Keratinocyte (primary cell): ENCODE measurements at regions not wholly inside any gene's neighbourhood (a gene's known extent, or its start where the extent isn't known, plus 50 kb on each side); places are given as distances from the start of the nearest gene placed in this dataset.

Experiments used
- DNase-seq: peaks from one replicate; pipeline ENCODE4 v3.0.0-alpha.2; 2011; ENCODE audit warnings: low read depth, missing footprints, low spot score
- FAIRE-seq: peaks from 2 replicates; lab custom pipeline; 2011; peaks lifted over from hg19 to GRCh38; lab: Jason Lieb, UNC
- H2AFZ ChIP-seq: 2 replicates; pipeline ENCODE4 v1.6.0; 2012; ENCODE audit warnings: low read length, control low read depth, inconsistent platforms; ENCODE audit not compliant: control insufficient read depth
- H3K27ac ChIP-seq: 2 replicates; pipeline ENCODE4 v1.5.1; 2011; ENCODE audit warnings: low read length; ENCODE audit not compliant: control insufficient read depth, insufficient read depth
- H3K27me3 ChIP-seq: 3 replicates; pipeline ENCODE4 v1.6.0; 2011; ENCODE audit warnings: low read length; ENCODE audit not compliant: control insufficient read depth, insufficient read depth; ENCODE audit errors: extremely low read depth
- H3K36me3 ChIP-seq, 2 experiments: 2 replicates in 1 of 2; 3 replicates in 1 of 2; pipeline ENCODE4 v1.5.1; 2011; ENCODE audit warnings: low read length in 2 of 2, mild to moderate bottlenecking in 1 of 2; ENCODE audit not compliant: control insufficient read depth in 2 of 2, insufficient read depth in 2 of 2; ENCODE audit errors: extremely low read depth in 1 of 2
- H3K4me1 ChIP-seq: 3 replicates; pipeline ENCODE4 v1.5.1; 2011; ENCODE audit warnings: low read length; ENCODE audit not compliant: control insufficient read depth, insufficient read depth; ENCODE audit errors: extremely low read depth
- H3K4me2 ChIP-seq: 3 replicates; pipeline ENCODE4 v1.6.0; 2011; ENCODE audit warnings: low read depth, low read length; ENCODE audit not compliant: control insufficient read depth, insufficient read depth; ENCODE audit errors: extremely low read depth
- H3K4me3 ChIP-seq, 3 experiments: fragments of 200-600 bp in 1 of 3; sonication (generic) in 1 of 3; 2 replicates in 2 of 3; 3 replicates in 1 of 3; pipeline ENCODE4 v1.5.1; 2011 to 2016; ENCODE audit warnings: low read length in 3 of 3, mild to moderate bottlenecking in 3 of 3, control low read depth in 2 of 3, inconsistent platforms in 1 of 3, low read depth in 1 of 3, mixed read lengths in 1 of 3, mixed run types in 1 of 3, moderate library complexity in 1 of 3; ENCODE audit not compliant: control insufficient read depth in 2 of 3, insufficient read depth in 2 of 3; ENCODE audit errors: extremely low read depth in 1 of 3
- H3K79me2 ChIP-seq: 2 replicates; pipeline ENCODE4 v1.6.0; 2012; ENCODE audit warnings: low read length; ENCODE audit not compliant: control insufficient read depth, insufficient read depth
- H3K9ac ChIP-seq: 3 replicates; pipeline ENCODE4 v1.6.0; 2011; ENCODE audit warnings: low read length; ENCODE audit not compliant: control insufficient read depth, insufficient read depth; ENCODE audit errors: extremely low read depth
- H3K9me1 ChIP-seq: 3 replicates; pipeline ENCODE4 v1.6.0; 2011; ENCODE audit warnings: low read length; ENCODE audit not compliant: control insufficient read depth, insufficient read depth; ENCODE audit errors: extremely low read depth
- H3K9me3 ChIP-seq: 2 replicates; pipeline ENCODE4 v1.5.1; 2012; ENCODE audit warnings: low read depth, low read length; ENCODE audit not compliant: control insufficient read depth
- H4K20me1 ChIP-seq: 3 replicates; pipeline ENCODE4 v1.6.0; 2011; ENCODE audit warnings: low read length; ENCODE audit not compliant: control insufficient read depth, insufficient read depth; ENCODE audit errors: extremely low read depth
- CTCF ChIP-seq, 3 experiments: IDR thresholded peaks in 1 of 3; conservative IDR thresholded peaks in 1 of 3; optimal IDR thresholded peaks in 1 of 3; 2 replicates in 2 of 3; 3 replicates in 1 of 3; pipeline versions ENCODE3 to v1.5.1; 2011; ENCODE audit warnings: low read length in 3 of 3, mild to moderate bottlenecking in 3 of 3, moderate library complexity in 2 of 3, control low read depth in 1 of 3, inconsistent platforms in 1 of 3; ENCODE audit not compliant: insufficient read depth in 2 of 3; ENCODE audit errors: extremely low read depth in 1 of 3
- EZH2 ChIP-seq: IDR thresholded peaks from one replicate; pipeline ENCODE4 v1.6.1; 2012; ENCODE audit warnings: inconsistent platforms, mild to moderate bottlenecking, low read length, moderate library complexity
- dilution Hi-C: fragments of 300-500 bp; cut with MboI; formaldehyde crosslinking; loops from one replicate; pipeline ENCODE4 v1.7.0; 2020; ENCODE audit warnings: low sequenced_read_pairs; ENCODE audit not compliant: extremely low pct_ligation_motif_present

GRCh38 chr6:126427713-126428112 lies 87.8 kb downstream of the CENPW start:
- Histone ChIP-seq H3K4me1 (no peaks in the 10 kb centered on the region), H4K20me1 (no peaks in the 10 kb centered on the region), H3K79me2 (no peaks in the 10 kb centered on the region), H3K4me2 (no peak overlapping the region), H3K9me1 (no peaks in the 10 kb centered on the region), H3K36me3 (no peaks in the 10 kb centered on the region), H3K9ac (no peak overlapping the region), H2AFZ (no peak overlapping the region), H3K27ac (no peak overlapping the region), H3K4me3 (no peak overlapping the region), H3K27me3 (no peaks in the 10 kb centered on the region), H3K9me3 (no peaks in the 10 kb centered on the region)
- DNase-seq (no peak), FAIRE-seq (no peak)
- dilution Hi-C loops: no loop called here
- TF ChIP-seq EZH2: no peak
- TF ChIP-seq CTCF (optimal IDR thresholded peaks at IDR 0.05 in 1 of 3, IDR thresholded peaks at IDR 0.05 in 1 of 3, conservative IDR thresholded peaks at IDR 0.05 in 1 of 3; ENCODE audit: extremely low read depth in 1 of 3, insufficient read depth in 2 of 3, low read length in 3 of 3): no peak

- Histone ChIP-seq H3K36me3 (no peaks in the 10 kb centered on the region), H3K27me3 (no peaks in the 10 kb centered on the region), H3K9me1 (no peaks in the 10 kb centered on the region), H2AFZ (no peak overlapping the region), H3K4me1 (no peaks in the 10 kb centered on the region), H3K9me3 (no peaks in the 10 kb centered on the region), H3K9ac (no peak overlapping the region), H3K4me3 (no peak overlapping the region), H3K79me2 (no peaks in the 10 kb centered on the region), H3K27ac (no peak overlapping the region), H4K20me1 (no peaks in the 10 kb centered on the region), H3K4me2 (no peak overlapping the region)
- dilution Hi-C loops: no loop called here
- FAIRE-seq: no peak
- no peak for DNase-seq
- TF ChIP-seq EZH2 (no peak), CTCF (optimal IDR thresholded peaks at IDR 0.05 in 1 of 3, IDR thresholded peaks at IDR 0.05 in 1 of 3, conservative IDR thresholded peaks at IDR 0.05 in 1 of 3; ENCODE audit: extremely low read depth in 1 of 3, insufficient read depth in 2 of 3, low read length in 3 of 3) (no peak)
These were observed 90.0 kb downstream of the CENPW start for GRCh38 chr6:126429866-126430265.
